ENCODE measurements at regions not wholly inside any gene's neighbourhood (a gene's known extent, or its start where the extent isn't known, plus 50 kb on each side); places are given as distances from the start of the nearest gene placed in this dataset.

DNA sequence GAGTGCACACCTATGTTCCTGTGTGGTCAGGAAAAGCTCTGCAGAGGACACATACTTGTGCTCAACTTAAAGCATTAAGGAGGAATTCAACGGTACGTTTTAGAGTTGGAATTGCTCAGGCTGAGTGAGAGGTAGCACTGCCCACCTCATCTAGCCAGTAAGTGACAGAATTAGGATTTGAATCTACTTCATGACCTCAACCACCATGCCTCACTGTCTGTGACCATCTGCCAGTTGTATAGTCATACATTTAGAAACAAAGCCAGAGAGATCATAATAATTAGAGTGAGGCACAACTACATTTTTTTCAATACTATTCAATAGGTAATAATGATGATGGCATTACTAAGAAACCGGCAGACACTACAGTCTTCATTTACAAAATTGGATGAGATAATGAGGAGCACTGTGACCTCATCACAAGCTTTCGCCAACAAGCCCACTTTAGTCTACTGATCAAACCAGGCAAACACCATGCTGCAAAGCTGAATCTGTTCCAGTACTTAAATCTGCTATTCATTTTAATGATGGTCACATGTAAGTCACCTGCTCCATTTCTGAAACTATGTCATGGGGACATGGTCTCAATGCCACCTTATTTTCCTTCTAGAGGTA lies 1018.4 kb downstream of the TMEM182 start:
- H3K27me3 Mint-ChIP-seq: no peaks in the 10 kb centered on the region
- H3K4me3 ChIP-seq (ENCODE audit: low read length): no peak overlapping the region
- no peaks in the 10 kb centered on the region for H3K36me3 ChIP-seq (ENCODE audit: insufficient read depth, low read length)
- H3K27me3 ChIP-seq (ENCODE audit: insufficient read depth, low read length, poor library complexity, severe bottlenecking): no peaks in the 10 kb centered on the region
- H3K4me1 ChIP-seq (ENCODE audit: insufficient read depth, low read length): no peaks in the 10 kb centered on the region
- H3K27ac ChIP-seq (ENCODE audit: low read depth, low read length): no peak overlapping the region
- no peaks in the 10 kb centered on the region for H3K36me3 Mint-ChIP-seq
- no peaks in the 10 kb centered on the region for H3K9me3 ChIP-seq (ENCODE audit: low read length)
- peaks cover 6 to 26% (median 16%) of the 10 kb centered on the region in 5 donors for H3K9me3 Mint-ChIP-seq
- no peaks in the 10 kb centered on the region for H3K4me1 Mint-ChIP-seq
- CTCF ChIA-PET: no interaction called here
- no peak overlapping the region for H3K4me3 Mint-ChIP-seq
- POLR2A ChIA-PET: no interaction called here
- no peak for DNase-seq
- H3K27ac Mint-ChIP-seq: no peak overlapping the region

DNA sequence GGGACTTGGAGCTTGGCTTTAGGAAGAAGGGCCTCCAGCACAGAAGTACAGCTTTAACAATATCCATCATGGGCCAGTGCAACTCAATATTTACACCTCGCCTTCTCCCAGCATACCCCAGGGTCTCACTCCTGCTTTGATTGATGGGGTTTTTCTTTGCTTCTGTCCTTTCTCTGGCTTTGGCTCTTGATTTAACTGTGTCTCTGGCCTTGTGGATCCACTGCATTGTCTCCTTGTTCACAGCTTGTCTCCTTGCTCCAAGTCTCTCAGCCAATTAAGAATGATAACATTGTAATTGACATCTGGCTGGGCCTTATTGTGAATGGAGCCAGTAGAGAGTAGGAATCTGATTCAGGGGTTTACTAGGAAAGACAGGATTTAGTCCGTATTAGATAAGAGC lies 1019.5 kb downstream of the TMEM182 start:
- Histone ChIP-seq H3K4me3 (ENCODE audit: low read length) (no peak overlapping the region), H3K36me3 (ENCODE audit: insufficient read depth, low read length) (no peaks in the 10 kb centered on the region), H3K27me3 (ENCODE audit: insufficient read depth, low read length, poor library complexity, severe bottlenecking) (no peaks in the 10 kb centered on the region), H3K9me3 (ENCODE audit: low read length) (no peaks in the 10 kb centered on the region), H3K4me1 (ENCODE audit: insufficient read depth, low read length) (no peaks in the 10 kb centered on the region), H3K27ac (ENCODE audit: low read depth, low read length) (no peak overlapping the region)
- no peaks in the 10 kb centered on the region for H3K27me3 Mint-ChIP-seq
- no peaks in the 10 kb centered on the region for H3K36me3 Mint-ChIP-seq
- peaks cover 4 to 17% (median 10%) of the 10 kb centered on the region in 5 donors for H3K9me3 Mint-ChIP-seq
- DNase-seq: no peak
- ChIA-PET POLR2A (no interaction called here), CTCF (no interaction called here)
- no peak overlapping the region for H3K27ac Mint-ChIP-seq
- no peak overlapping the region for H3K4me3 Mint-ChIP-seq
- H3K4me1 Mint-ChIP-seq: no peaks in the 10 kb centered on the region

- H3K36me3 Mint-ChIP-seq: no peaks in the 10 kb centered on the region
- H3K4me3 Mint-ChIP-seq: no peak overlapping the region
- no peak overlapping the region for H3K4me3 ChIP-seq (ENCODE audit: low read length)
- H3K27ac ChIP-seq (ENCODE audit: low read depth, low read length): no peak overlapping the region
- no peaks in the 10 kb centered on the region for H3K36me3 ChIP-seq (ENCODE audit: insufficient read depth, low read length)
- H3K4me1 Mint-ChIP-seq: no peaks in the 10 kb centered on the region
- peaks cover 2 to 18% (median 14%) of the 10 kb centered on the region in 5 donors for H3K9me3 Mint-ChIP-seq
- CTCF ChIA-PET: no interaction called here
- DNase-seq: no peak
- POLR2A ChIA-PET: no interaction called here
- no peaks in the 10 kb centered on the region for H3K4me1 ChIP-seq (ENCODE audit: insufficient read depth, low read length)
- no peaks in the 10 kb centered on the region for H3K9me3 ChIP-seq (ENCODE audit: low read length)
- no peaks in the 10 kb centered on the region for H3K27me3 ChIP-seq (ENCODE audit: insufficient read depth, low read length, poor library complexity, severe bottlenecking)
- H3K27ac Mint-ChIP-seq: no peak overlapping the region
- H3K27me3 Mint-ChIP-seq: no peaks in the 10 kb centered on the region
Observed at GRCh38 chr2:103784261-103784660, 1022.4 kb downstream of the TMEM182 start.

GRCh38 chr2:103785432-103785831 lies 1023.6 kb downstream of the TMEM182 start:
- H3K9me3 ChIP-seq (ENCODE audit: low read length): no peaks in the 10 kb centered on the region
- Mint-ChIP-seq H3K4me3 (no peak overlapping the region), H3K36me3 (no peaks in the 10 kb centered on the region), H3K9me3 (peaks cover 2 to 24% (median 14%) of the 10 kb centered on the region in 5 donors), H3K27ac (no peak overlapping the region), H3K4me1 (no peaks in the 10 kb centered on the region), H3K27me3 (no peaks in the 10 kb centered on the region)
- no peak overlapping the region for H3K4me3 ChIP-seq (ENCODE audit: low read length)
- no peaks in the 10 kb centered on the region for H3K4me1 ChIP-seq (ENCODE audit: insufficient read depth, low read length)
- H3K27me3 ChIP-seq (ENCODE audit: insufficient read depth, low read length, poor library complexity, severe bottlenecking): no peaks in the 10 kb centered on the region
- CTCF ChIA-PET: no interaction called here
- no peak overlapping the region for H3K27ac ChIP-seq (ENCODE audit: low read depth, low read length)
- no peaks in the 10 kb centered on the region for H3K36me3 ChIP-seq (ENCODE audit: insufficient read depth, low read length)
- no peak for DNase-seq
- POLR2A ChIA-PET: no interaction called here

DNA sequence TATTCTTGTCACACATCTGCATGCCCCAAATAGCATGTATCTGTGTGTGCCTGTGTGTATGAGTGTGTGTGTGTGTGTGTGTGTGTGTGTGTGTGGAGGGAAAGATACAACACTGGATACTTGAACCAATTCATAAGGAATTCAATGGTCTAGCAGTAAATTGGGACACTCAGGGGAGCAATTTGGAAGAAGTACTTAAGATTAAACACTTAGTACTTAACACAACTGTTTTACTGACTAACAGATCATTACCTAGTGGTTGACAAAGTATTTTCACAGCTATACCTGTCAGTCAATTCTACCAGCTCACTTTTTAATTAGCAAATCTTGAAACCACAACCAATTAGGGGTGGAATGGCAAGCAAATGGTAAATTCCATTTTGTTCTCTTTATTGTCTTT lies 1024.1 kb downstream of the TMEM182 start:
- ChIA-PET POLR2A (no interaction called here), CTCF (no interaction called here)
- H3K27me3 ChIP-seq (ENCODE audit: insufficient read depth, low read length, poor library complexity, severe bottlenecking): no peaks in the 10 kb centered on the region
- no peak for DNase-seq
- no peaks in the 10 kb centered on the region for H3K4me1 ChIP-seq (ENCODE audit: insufficient read depth, low read length)
- H3K4me3 Mint-ChIP-seq: no peak overlapping the region
- H3K4me1 Mint-ChIP-seq: no peaks in the 10 kb centered on the region
- no peaks in the 10 kb centered on the region for H3K27me3 Mint-ChIP-seq
- H3K36me3 ChIP-seq (ENCODE audit: insufficient read depth, low read length): no peaks in the 10 kb centered on the region
- H3K4me3 ChIP-seq (ENCODE audit: low read length): no peak overlapping the region
- peaks cover 2 to 29% (median 14%) of the 10 kb centered on the region in 5 donors for H3K9me3 Mint-ChIP-seq
- no peaks in the 10 kb centered on the region for H3K9me3 ChIP-seq (ENCODE audit: low read length)
- no peak overlapping the region for H3K27ac ChIP-seq (ENCODE audit: low read depth, low read length)
- H3K27ac Mint-ChIP-seq: no peak overlapping the region
- H3K36me3 Mint-ChIP-seq: no peaks in the 10 kb centered on the region

DNA sequence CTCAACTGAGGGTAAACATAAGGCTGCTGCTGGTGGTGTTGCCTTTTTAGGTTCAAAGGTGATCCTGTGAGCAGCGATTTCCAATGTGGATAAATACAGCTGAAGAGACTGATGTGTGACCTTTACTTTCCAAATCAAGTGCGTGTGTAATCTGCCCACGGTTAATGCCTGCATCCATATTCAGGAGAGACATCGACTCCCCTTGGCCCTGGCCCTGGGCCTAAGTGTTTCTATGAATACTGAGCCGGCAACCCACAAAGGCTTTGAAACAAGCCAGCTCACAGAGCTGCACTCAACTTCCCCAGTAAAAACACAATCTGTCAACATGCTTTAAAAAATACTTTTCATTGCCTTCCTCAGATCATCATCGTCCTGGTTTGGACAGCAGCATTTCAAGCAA lies 1026.6 kb downstream of the TMEM182 start:
- Mint-ChIP-seq H3K4me1 (no peaks in the 10 kb centered on the region), H3K36me3 (no peaks in the 10 kb centered on the region), H3K9me3 (peaks cover 3 to 38% (median 7%) of the 10 kb centered on the region in 5 donors), H3K27ac (no peak overlapping the region), H3K27me3 (no peaks in the 10 kb centered on the region), H3K4me3 (no peak overlapping the region)
- Histone ChIP-seq H3K36me3 (ENCODE audit: insufficient read depth, low read length) (no peaks in the 10 kb centered on the region), H3K4me1 (ENCODE audit: insufficient read depth, low read length) (no peaks in the 10 kb centered on the region), H3K4me3 (ENCODE audit: low read length) (no peak overlapping the region), H3K9me3 (ENCODE audit: low read length) (no peaks in the 10 kb centered on the region), H3K27ac (ENCODE audit: low read depth, low read length) (no peak overlapping the region), H3K27me3 (ENCODE audit: insufficient read depth, low read length, poor library complexity, severe bottlenecking) (no peaks in the 10 kb centered on the region)
- ChIA-PET POLR2A (no interaction called here), CTCF (no interaction called here)
- no peak for DNase-seq

DNA sequence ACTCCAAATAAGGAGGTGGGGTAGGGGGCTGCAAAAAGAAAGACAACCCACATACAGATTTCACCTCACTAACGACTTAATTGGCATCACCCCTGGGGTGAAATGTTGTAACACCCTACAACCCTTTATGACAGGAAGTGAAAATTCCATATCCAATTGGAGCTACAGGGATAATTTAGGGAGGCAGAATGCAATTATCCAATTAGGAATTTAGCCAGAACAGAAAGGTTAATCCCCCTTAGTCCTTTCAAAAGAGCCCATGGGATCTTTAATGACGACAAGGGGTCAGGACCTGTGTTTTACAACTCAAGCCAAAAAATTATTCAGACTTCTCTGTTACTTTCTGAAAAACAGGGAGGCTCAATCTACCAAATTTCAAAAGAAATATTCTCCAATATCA lies 1027.1 kb downstream of the TMEM182 start:
- Mint-ChIP-seq H3K27ac (no peak overlapping the region), H3K9me3 (peaks cover 4 to 41% (median 10%) of the 10 kb centered on the region in 5 donors), H3K36me3 (no peaks in the 10 kb centered on the region), H3K4me1 (no peaks in the 10 kb centered on the region), H3K27me3 (no peaks in the 10 kb centered on the region), H3K4me3 (no peak overlapping the region)
- H3K4me3 ChIP-seq (ENCODE audit: low read length): no peak overlapping the region
- ChIA-PET CTCF (no interaction called here), POLR2A (no interaction called here)
- H3K4me1 ChIP-seq (ENCODE audit: insufficient read depth, low read length): no peaks in the 10 kb centered on the region
- DNase-seq: no peak
- no peaks in the 10 kb centered on the region for H3K36me3 ChIP-seq (ENCODE audit: insufficient read depth, low read length)
- no peak overlapping the region for H3K27ac ChIP-seq (ENCODE audit: low read depth, low read length)
- H3K27me3 ChIP-seq (ENCODE audit: insufficient read depth, low read length, poor library complexity, severe bottlenecking): no peaks in the 10 kb centered on the region
- no peaks in the 10 kb centered on the region for H3K9me3 ChIP-seq (ENCODE audit: low read length)

DNA sequence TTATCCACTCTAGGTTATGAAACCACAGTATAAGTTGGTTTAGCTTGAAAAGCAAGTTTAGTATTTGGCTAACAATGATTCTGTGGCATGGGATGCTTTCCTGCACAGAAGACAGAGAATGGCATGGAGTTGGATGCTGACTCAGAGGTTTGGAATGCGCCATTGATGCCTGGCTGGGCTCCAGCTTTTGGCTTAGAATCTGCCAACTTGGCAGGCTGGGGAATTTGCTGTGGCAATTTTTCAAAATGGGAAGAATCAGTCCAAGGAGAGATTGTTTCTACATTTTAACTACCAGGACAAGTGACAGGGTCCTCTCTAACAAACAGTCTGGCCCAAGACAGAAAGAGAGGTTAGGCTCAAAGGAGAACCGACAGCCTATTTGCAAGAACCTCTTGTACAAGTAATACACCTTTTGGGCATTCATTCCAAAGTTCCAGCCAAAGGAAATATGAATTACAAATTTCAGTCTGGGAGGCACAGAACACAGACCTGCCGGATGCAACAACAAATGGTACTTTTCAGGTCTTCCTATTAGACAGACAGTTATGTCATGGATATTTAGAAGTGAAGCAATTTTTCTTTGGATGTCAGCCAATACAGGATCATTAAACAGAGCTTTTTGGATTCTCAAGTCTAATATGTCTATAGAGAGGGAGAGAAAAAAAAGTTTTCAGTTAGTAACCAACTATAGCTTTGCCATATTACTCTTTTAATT lies 1027.7 kb downstream of the TMEM182 start:
- POLR2A ChIA-PET: no interaction called here
- peak overlapping the region in 1 of 8 donors; percentile 10 for H3K27ac Mint-ChIP-seq
- CTCF ChIA-PET: no interaction called here

More for the DNA sequence above, 1027.7 kb downstream of the TMEM182 start:
- no peaks in the 10 kb centered on the region for H3K27me3 Mint-ChIP-seq
- peaks cover 2 to 41% (median 11%) of the 10 kb centered on the region in 5 donors for H3K9me3 Mint-ChIP-seq
- no peak overlapping the region for H3K4me3 Mint-ChIP-seq
- Histone ChIP-seq H3K27me3 (ENCODE audit: insufficient read depth, low read length, poor library complexity, severe bottlenecking) (no peaks in the 10 kb centered on the region), H3K4me3 (ENCODE audit: low read length) (no peak overlapping the region), H3K27ac (ENCODE audit: low read depth, low read length) (no peak overlapping the region), H3K36me3 (ENCODE audit: insufficient read depth, low read length) (no peaks in the 10 kb centered on the region), H3K4me1 (ENCODE audit: insufficient read depth, low read length) (no peaks in the 10 kb centered on the region), H3K9me3 (ENCODE audit: low read length) (no peaks in the 10 kb centered on the region)
- no peaks in the 10 kb centered on the region for H3K4me1 Mint-ChIP-seq
- no peak for DNase-seq
- no peaks in the 10 kb centered on the region for H3K36me3 Mint-ChIP-seq
